Prostate gland (tissue), 2 donors: ENCODE measurements at regions not wholly inside any gene's neighbourhood (a gene's known extent, or its start where the extent isn't known, plus 50 kb on each side); places are given as distances from the start of the nearest gene placed in this dataset.

Experiments used
- CTCF ChIP-seq, 4 experiments: fragments of 200-600 bp in 2 of 4; fragments of 450-650 bp in 2 of 4; sonication (generic) in 2 of 4; IDR thresholded peaks; 1 replicate in 3 of 4; 2 replicates in 1 of 4; pipeline ENCODE4 v1.5.1; 2016 to 2019; ENCODE audit warnings: antibody characterized with exemption in 4 of 4, mild to moderate bottlenecking in 2 of 4, moderate library complexity in 2 of 4
- POLR2A ChIP-seq: fragments of 450-650 bp; IDR thresholded peaks from one replicate; pipeline ENCODE4 v1.6.1; 2016; ENCODE audit warnings: antibody characterized with exemption, mild to moderate bottlenecking

GRCh38 chr11:80980227-80980626 lies 1539.4 kb upstream of the TENM4 start:
- TF ChIP-seq CTCF (IDR thresholded peaks at IDR 0.05) (no peak), POLR2A (no peak)
